D341Med (cell line): ENCODE measurements at regions not wholly inside any gene's neighbourhood (a gene's known extent, or its start where the extent isn't known, plus 50 kb on each side); places are given as distances from the start of the nearest gene placed in this dataset.

ENCODE experiments used
- DNase-seq: peaks from one replicate; pipeline ENCODE4 v3.0.0; 2012; ENCODE audit warnings: low spot score

DNA sequence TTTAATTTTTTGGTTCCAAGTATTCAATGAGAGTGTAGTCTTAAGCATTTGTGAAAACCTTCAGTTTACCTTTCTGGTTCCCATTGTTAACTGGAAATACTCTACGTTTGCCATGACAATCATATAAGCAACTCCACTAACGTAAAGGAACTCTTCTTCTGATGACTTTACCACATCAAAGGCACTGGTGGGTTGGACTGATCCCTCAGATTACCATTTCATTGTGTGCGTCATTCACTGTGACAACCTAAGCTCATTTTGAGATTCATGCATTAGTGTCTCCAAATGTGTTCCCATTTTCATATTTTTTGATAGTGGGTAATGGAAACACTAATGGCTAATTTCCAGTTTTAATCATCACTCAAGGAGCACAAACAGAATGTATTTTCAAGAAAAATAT is 119.9 kb upstream of the COL1A2 start:
- DNase-seq: no peak

DNA sequence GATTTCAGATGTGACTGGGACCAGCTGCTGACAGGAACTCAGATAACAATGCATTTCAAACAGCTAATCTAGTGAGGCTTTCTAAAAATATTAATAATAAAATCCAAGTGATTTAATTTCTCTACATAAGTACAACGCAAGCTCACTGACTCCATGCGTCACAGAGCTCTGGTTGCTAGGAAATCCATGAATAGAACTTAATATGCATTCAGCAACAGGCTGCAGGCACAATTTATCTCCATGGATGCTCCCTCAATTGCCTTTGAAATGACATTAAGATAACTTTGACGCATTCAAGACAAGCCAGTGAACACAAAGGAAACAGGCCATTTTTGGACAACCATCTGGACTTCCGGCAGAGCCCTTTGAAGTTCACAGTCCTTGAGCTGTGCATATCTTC is 118.7 kb upstream of the COL1A2 start:
- no peak for DNase-seq

DNA sequence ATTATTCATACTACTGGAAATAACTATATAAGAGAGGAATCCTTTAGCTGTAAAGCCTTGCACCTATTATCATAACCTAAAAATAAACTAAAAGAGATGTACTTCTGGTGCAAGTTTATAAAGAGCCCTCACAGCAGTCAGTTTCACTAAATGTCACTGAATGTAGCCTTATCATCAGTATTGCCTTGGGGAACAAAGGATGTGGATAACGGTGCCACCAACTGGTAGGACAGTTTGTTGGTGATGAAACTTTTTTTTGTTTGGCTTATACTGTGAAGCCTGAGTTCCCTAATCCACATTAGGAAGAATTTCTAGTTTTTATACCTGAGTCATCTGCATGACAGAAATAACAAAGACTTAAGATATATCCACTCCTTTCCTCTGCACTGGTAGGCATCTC is 117.9 kb upstream of the COL1A2 start:
- DNase-seq: no peak

DNA sequence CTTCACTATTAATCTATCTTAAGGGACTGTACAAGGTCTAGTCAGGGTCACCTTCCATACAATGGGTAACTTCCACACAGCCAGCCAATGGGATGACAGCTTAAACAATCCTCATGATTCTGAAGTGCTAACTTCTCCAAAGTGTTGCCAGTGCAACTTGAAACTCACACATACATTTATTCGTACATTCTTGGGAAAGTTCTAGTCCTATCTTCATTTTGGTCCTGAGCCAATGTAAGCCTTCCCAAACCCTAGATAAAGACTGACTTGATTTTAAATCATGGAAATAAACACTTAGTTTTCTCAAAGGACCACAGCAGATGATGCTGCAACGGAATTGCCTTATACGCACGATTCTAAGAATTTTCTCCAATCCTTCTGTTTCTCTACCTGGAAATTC is 117.5 kb upstream of the COL1A2 start:
- no peak for DNase-seq

DNA sequence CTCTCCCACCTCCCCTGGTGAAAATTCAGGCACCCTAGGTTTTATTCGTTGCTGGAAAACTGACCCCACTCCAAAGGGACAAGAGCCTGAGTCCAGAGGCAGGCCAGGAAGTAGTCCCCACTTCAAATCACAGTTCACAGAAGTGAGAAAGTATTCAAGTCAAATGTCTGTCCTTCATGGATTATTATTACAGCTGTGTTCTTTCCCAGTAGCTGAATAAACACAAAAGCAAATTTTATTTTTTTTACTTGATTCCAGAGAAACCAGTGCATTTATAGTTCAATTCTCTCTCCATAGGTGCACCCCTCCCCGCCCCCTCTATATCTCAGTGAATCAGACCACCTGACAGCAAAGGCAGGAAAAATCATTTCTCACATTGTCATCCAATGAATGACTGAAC is 113.8 kb upstream of the COL1A2 start:
- DNase-seq: no peak

DNA sequence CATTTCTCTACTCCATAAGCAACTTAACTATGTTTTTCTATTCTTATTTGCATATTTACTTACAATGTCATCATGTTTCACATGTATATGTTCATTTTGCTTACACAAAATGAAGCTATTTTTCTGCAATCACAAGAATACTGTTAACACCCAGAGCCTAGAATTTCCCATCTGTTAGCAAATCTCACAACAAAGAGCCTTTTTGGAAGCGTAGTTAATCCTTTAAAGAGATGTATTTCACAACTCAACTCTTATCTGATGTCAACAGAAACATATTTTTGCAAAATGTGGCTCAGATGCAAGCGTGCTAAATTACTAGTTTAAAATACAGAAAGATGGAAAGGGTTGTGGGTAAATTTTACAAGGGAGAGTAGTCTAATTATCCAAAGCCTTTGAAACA is 110.6 kb upstream of the COL1A2 start:
- no peak for DNase-seq

DNA sequence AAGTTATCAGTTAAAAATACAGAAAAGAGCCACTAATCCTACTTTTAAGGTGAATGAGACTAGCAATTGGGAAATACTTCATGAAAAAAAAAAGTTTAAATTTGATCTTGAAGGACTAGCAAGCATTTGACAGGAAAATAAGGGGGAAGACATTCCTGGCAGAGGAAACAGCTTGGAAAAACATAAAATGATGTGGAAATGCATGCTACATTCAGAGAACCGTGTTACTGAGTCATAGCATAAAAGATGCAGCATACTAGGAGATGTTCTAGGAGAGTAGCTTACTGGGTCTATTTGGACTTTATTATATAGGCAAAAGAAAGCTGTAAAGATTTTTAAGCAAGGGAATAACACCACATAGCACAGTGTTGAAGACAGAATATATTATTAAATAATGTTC is 108.6 kb upstream of the COL1A2 start:
- no peak for DNase-seq

DNA sequence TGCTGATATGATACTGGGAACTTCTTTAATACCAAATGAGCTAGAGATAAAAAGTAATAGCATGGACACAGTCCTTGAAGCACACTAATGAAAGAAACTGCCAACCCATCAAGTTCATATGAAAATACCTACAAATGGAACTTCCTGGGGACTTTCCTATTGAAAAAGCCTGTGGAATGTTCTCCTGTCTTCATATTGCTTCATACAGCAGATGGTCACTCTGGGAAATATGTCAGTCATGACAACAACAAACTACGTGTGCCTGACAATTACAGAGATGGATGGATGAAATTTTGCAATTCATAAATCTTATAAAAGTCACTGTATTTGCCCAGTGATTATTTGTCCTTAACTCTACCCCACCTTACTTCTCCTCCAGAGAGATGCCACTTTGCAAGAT is 106.6 kb upstream of the COL1A2 start:
- DNase-seq: no peak

DNA sequence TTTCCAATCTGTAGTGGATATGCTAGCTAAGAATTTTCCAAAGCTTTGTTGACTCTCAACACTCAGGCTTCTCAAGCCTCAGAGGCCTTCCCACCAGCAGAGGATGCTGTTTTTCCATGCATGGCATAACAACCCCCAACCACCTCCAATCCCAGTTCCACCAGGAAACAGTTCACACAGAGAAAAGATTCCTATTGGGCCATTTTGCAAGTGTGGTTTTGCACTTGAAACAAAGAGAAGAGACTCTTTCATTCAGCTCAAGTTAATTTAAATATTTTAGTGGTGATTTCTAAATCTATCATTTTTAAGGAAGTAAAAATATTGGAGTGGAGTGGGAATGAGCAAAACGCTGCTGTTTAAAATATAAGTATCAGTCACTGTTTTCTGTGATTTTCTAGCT is 105.6 kb upstream of the COL1A2 start:
- DNase-seq: peak; percentile 73

DNA sequence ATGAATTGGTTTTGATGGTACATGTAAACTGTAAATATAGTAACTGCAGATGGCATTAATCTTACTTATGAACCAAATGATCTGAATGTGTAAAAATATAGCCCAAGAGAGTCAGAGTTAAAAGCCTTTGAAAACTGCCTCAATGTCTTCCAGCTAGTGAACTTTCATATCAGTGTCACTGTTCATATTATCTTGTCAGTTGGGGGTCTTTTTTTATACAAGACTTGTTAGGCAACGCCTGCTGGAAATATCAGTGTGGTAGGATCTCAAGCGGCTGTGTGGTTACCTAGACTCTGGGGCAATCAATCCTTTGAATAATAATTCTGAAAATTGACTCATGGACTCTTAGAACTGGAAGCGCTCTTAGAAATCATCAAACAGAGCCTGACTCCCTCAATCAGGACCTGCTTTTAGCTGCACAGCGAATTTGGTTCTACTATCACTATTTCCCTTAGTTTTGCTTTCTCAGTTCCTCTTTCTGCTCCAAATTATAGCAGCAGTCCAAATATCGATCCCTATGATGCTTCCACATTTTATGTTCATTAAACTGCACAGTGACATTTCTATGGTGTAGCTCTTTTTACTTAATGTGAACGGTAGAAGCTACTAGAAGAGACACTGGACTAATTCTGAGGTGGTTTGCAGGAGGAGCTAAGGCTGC is 100.1 kb upstream of the COL1A2 start:
- DNase-seq: no peak

DNA sequence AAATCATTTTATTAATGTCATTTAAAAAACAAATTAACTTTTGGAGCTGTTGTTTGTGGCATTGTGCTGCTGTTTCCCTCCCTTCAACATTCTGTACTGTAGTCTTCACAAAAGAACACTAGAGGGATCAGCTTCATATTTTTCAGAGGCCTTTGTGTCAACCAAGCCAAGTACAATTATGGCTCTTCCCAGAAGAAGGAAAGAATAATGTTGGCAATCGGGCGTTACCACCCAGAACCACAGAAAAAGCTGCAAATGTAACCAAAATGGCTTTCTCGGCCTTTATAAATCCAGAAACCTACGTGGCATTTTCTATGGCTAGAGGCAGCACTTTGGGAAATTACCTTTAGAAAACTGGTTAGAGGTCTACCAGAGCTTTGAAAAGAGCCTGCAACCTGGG is 98.8 kb upstream of the COL1A2 start:
- DNase-seq: no peak

DNA sequence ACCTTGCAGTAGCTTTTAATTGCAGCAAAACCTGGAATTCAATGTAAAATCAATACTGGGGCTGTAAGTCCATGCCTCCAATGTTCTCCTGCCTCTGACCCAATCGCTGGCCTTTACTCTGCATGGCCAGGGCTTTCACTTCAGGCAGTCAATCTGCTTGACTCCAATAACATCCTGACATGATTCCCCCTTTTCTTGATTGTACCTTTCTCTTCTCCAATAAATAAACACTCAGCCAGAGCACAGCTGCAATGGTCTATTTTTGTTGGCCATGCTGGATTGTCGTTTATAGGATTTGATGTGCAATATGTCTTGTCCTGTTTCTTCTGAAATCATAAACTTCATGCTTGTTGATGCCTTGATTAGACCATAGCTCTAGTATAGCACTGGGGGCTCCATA is 97.8 kb upstream of the COL1A2 start:
- DNase-seq: no peak

DNA sequence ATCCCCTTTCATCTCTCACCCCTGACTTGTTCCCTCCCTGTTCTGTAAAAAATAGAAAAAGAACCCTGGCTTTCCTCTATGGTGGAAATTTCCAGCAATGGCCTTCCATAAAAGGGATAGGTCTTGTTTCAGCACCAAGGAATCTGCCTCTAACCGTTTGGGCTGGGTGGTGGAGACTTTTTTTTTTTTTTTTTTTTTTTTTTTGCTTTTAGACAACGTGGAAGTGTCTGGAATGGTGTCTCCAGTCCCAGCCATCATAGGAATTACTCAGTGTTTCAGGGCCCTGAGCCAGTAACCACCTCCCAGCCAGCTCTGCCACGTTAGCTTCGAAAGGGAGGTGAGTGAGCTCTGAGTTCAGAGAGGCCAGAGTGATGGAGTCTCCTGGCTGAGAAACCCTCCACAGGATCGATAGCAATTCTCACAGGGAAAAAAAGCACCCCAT is 97.3 kb upstream of the COL1A2 start:
- DNase-seq: no peak

DNA sequence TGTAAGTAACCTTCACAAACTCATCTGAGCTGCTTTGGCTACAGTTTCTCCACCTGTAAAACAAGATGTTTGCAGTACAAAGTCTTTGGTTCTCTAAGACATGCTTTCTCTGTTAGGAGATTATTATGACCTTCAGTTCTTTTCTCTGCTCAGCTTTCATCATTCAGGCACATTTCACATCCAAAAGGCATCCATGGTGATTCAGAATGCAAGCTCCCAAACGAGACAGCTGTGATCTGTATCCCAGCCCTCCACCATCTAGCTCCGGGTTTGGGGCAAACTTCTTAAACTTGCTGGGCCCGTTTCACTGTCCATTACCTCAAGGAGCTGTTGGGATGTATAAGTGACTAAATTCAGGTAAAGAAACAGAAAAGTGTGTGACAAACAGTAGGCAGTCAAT is 95.8 kb upstream of the COL1A2 start:
- DNase-seq: no peak

DNA sequence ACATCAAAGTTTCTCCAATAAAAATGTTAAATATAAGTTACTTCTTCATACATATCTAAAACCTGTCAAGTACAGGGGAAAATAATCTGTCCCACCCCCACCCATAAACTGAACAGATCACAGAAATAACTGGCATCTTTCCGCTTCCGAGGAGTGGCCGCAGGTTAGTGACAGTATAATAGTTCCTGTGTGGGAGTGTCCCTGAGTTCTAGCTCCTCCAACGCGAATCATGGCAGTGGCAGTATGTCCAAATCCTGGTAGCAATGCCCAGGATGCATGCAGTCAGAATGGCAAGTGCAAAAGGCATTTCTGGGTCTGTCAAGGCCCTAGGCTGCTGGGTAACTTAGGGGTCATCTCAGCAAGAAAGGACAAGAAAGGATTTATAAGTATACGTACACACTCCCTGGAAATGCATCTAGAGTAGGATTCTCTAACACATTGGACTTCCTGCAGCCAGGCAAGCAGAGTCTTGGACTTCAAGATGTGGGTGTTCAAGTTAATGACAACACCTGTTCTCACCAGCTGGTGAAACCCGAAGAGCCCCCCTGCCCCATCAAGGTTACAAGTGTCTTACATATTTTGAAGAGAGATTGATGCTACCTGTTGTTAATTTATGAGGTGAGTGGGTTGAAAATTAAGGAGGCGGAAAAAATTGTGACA is 94.4 kb upstream of the COL1A2 start:
- DNase-seq: no peak

DNA sequence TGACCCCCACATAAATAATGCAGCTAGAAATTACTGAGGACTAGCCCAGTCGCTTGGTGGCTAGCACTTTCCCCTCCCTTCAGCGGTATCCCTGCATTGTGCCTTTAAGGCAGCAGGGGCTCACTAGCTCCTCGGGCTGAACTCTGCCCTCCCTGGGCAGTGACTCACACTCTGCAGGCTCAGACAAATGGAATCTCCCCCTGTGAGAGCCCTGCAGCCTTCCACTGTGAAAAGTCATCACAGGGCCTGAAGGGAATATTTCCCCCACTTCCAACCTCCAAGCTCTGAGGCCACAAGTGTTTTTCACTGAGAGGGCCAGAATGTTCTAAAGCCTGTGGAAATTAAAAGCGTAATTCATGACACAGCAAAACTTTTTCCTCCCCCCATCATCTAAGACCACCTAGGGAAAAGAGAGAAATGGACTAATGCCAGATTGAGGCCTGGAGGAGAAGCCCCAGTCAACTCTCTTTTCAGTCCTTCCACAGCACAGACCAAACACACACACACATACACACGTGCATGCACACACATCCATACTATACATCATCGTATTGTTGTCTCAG is 93.6 kb upstream of the COL1A2 start:
- DNase-seq: no peak

DNA sequence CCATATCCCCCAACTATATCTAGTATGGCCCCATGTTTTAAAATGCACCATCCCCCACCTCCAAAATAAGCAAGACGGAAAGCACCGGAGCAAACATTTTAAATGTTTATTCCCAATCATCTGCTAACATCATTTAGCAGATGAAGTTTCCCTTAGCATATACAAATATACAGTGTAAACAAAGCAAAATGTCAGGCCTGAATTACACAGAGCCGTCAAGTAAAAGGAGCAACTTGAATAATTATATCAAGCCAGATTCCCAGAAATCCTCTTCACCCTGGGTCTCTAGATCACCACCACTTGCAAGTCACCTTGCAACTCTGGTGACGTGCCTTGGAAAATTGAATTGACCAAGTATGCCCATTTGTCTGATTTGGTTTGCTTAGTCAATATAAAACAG is 91.6 kb upstream of the COL1A2 start:
- DNase-seq: no peak

DNA sequence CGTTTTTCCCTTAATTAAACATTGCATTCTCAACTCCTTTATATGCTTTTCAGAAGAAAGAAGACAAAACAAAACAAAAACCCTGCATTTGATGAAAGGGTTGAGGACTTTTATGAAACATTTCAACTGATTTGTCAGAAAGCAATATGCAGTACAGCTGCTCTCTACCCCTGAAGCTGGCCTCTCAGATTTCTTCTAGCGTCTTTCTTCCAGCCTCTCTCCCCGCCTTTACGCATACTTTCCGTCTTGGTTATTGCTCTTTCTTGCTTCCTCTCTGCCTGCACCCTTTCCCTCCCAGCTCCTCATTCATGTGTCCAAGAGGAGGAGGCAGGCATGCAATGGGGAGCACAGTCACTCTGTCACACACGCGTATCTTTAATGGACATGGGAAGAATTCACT is 91.0 kb upstream of the COL1A2 start:
- no peak for DNase-seq

DNA sequence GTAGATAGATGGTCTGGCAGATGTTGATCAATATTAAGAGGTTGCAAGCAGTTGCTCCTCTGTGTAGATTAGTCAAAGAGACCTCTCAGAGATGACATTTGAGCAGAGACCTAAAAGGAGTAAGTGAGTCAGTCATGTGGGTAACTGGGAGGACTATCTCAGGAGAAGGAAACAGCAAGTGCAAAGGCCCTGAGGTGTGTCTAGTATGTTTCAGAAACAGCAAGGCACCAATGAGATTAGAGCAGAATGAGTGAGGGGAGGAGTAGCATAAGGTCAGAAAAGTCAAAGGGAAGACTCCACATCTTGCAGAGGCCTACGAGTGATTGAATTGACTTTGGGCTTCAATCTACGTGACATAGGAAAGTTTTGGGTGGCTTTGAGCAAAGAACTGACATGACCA is 89.8 kb upstream of the COL1A2 start:
- DNase-seq: no peak

DNA sequence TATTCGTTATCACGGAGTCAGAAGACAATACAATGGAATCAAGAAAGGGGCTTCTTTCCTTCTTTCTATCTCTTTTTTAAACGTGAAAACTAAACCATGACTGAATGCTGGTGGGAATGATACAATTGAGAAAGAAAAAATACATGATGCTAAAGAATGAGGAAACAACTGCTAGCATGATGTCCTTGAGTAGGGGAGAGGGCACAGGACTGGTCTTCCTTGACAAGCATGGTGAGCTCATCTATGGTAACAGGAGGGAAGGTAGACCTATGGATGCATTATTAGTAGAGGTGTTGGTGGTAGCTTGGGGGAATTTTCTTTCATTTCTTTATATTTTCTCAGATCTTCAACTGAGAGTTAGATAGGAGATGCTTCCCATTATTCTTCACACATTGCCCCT is 88.9 kb upstream of the COL1A2 start:
- no peak for DNase-seq

DNA sequence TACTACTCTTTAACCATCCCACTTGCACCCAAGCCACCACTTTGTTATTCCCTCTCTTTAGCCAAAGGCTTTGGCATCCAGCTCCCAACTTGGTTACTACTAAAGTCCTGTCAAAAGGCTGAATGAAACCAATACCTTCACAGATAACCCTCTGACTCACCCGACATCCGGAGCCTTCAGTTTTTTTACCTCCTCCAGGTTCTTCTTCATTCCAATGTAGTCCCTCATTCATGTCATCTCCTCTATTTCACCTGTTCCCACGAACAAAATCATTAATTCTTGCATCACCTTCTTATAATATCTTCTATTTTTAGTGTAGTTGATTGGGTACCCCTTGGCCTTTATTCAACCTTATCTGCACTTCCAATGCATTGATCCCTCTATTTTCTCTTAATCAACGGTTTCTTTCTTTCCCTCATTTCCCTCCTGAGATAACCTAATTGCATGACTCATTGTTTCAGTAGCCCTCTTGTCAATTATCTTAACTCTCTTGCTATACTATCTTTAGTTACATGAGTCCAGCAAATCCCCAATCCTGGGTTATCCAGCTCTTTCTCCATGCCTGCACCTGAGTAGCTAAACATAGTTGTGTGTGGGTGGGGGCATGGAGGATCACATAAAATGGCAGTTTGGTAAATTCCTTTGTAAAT is 87.2 kb upstream of the COL1A2 start:
- DNase-seq: no peak

DNA sequence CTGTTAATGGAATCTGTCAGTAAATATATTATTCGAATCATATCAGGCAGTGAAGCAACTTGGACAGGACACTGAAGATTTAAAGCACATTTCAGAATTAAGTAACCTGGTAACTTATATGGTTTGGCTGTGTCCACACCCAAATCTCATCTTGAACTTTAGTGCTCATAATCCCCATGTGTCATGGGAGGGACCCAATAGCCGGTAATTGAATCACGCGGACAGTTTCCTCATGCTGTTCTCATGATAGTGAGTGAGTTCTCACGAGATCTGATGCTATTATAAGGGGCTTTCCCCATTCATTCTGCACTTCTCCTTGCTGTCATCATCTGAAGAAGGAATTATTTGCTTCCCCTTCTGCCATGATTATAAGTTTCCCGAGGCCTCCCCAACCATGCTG is 83.2 kb upstream of the COL1A2 start:
- DNase-seq: no peak

DNA sequence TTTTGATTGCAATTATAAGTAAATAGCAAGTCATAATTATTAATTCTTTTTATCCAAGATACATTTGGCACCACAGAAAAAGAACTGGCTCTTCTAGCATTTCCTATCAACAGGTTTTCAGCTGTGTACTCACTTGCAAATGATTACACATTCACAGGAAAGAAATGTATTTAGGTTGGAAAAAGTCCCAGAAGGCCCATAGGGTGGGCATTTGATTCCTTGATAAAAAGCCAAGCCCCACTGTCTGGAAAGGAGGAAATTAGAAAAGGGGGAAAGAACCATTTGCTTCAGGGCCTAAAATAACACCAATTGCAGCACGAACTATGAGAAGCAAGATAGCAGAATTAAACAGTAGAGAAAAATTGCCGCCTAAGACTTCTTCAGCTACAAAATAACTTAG is 80.8 kb upstream of the COL1A2 start:
- no peak for DNase-seq
